Fibroblast of lung (primary cell): ENCODE measurements at regions not wholly inside any gene's neighbourhood (a gene's known extent, or its start where the extent isn't known, plus 50 kb on each side); places are given as distances from the start of the nearest gene placed in this dataset.

ENCODE experiments used
- CTCF ChIP-seq, 2 donors: IDR thresholded peaks in 1 of 2; conservative IDR thresholded peaks in 1 of 2; 1 replicate in 1 of 2; 2 replicates in 1 of 2; pipeline ENCODE4 v1.5.1; 2011 to 2012; ENCODE audit warnings: low read length in 2 of 2, control low read depth in 1 of 2, inconsistent platforms in 1 of 2, low read depth in 1 of 2, mild to moderate bottlenecking in 1 of 2
- EZH2 ChIP-seq: IDR thresholded peaks from 2 replicates; pipeline ENCODE4 v1.5.1; 2012; ENCODE audit warnings: low read length, control low read depth, mild to moderate bottlenecking; ENCODE audit errors: missing control alignments

GRCh38 chr4:55237839-55238238, 108.2 kb upstream of the SRD5A3 start:
- TF ChIP-seq CTCF (conservative IDR thresholded peaks at IDR 0.05 in 1 of 2, IDR thresholded peaks at IDR 0.05 in 1 of 2; ENCODE audit: low read depth in 1 of 2, low read length in 2 of 2) = no peak
- TF ChIP-seq EZH2 = no peak
